SK-N-SH (cell line): ENCODE measurements at regions not wholly inside any gene's neighbourhood (a gene's known extent, or its start where the extent isn't known, plus 50 kb on each side); places are given as distances from the start of the nearest gene placed in this dataset.

Experiments used
- CTCF ChIA-PET: fragments of 300-600, 350-600 bp; formaldehyde crosslinking; extraction: SDS; loops from one replicate; lab custom pipeline; 2021; lab: Yijun Ruan, JAX
- POLR2A ChIA-PET: fragments of 350-600 bp; sonication (Branson Sonifier 250); formaldehyde crosslinking; extraction: SDS; loops from one replicate; lab custom pipeline; 2020; ENCODE audit warnings: antibody characterized with exemption, inconsistent platforms; lab: Yijun Ruan, JAX
- DNase-seq: peaks from one replicate; pipeline ENCODE4 v3.0.0; 2012
- H2AFZ ChIP-seq: fragments of 200-600 bp; sonication (generic); 2 replicates; pipeline ENCODE4 v1.8.1; 2016; ENCODE audit warnings: antibody characterized with exemption, mild to moderate bottlenecking, low read depth
- H3F3A ChIP-seq: fragments of 200-600 bp; sonication (generic); replicated peaks from 2 replicates; pipeline ENCODE3; 2016; ENCODE audit warnings: antibody characterized with exemption, mild to moderate bottlenecking; ENCODE audit not compliant: insufficient read depth
- H3K27ac ChIP-seq, 2 experiments: fragments of 200-500 bp in 1 of 2; fragments of 200-600 bp in 1 of 2; sonication (Bioruptor generic) in 1 of 2; sonication (generic), shearing (Covaris generic) in 1 of 2; 2 replicates each; pipeline versions ENCODE4 v1.5.1 to v1.6.1; 2014 to 2016; ENCODE audit warnings: low read depth in 2 of 2, inconsistent platforms in 1 of 2, low read length in 1 of 2, mild to moderate bottlenecking in 1 of 2, mixed read lengths in 1 of 2
- H3K27me3 ChIP-seq: fragments of 200-600 bp; sonication (generic), shearing (Covaris generic); 2 replicates; pipeline ENCODE4 v1.6.1; 2016; ENCODE audit warnings: mixed run types; ENCODE audit not compliant: insufficient read depth
- H3K36me3 ChIP-seq, 2 experiments: fragments of 200-500 bp in 1 of 2; fragments of 200-600 bp in 1 of 2; sonication (Bioruptor generic) in 1 of 2; sonication (generic) in 1 of 2; replicated peaks in 1 of 2; 2 replicates each; pipeline versions ENCODE3 to v1.5.1; 2014 to 2016; ENCODE audit warnings: low read length in 1 of 2, mild to moderate bottlenecking in 1 of 2; ENCODE audit not compliant: insufficient read depth in 2 of 2, control insufficient read depth in 1 of 2
- H3K4me1 ChIP-seq, 2 experiments: fragments of 200-500 bp in 1 of 2; fragments of 200-600 bp in 1 of 2; sonication (Bioruptor generic) in 1 of 2; sonication (generic), shearing (Covaris generic) in 1 of 2; 2 replicates each; pipeline versions ENCODE4 v1.5.1 to v1.6.1; 2014 to 2016; ENCODE audit warnings: low read depth in 1 of 2, low read length in 1 of 2, mixed run types in 1 of 2; ENCODE audit not compliant: insufficient read depth in 2 of 2, control insufficient read depth in 1 of 2
- H3K4me2 ChIP-seq: fragments of 200-600 bp; sonication (generic), shearing (Covaris generic); 2 replicates; pipeline ENCODE4 v1.6.1; 2017; ENCODE audit warnings: mixed run types
- H3K4me3 ChIP-seq, 2 experiments: fragments of 200-500 bp in 1 of 2; fragments of 200-600 bp in 1 of 2; sonication (Bioruptor generic) in 1 of 2; sonication (generic), shearing (Covaris generic) in 1 of 2; 2 replicates each; pipeline versions ENCODE4 v1.5.1 to v1.8.1; 2014 to 2016; ENCODE audit warnings: low read depth in 2 of 2, inconsistent platforms in 1 of 2, low read length in 1 of 2, mild to moderate bottlenecking in 1 of 2, mixed read lengths in 1 of 2, moderate library complexity in 1 of 2
- H3K79me2 ChIP-seq: fragments of 200-600 bp; sonication (generic); 2 replicates; pipeline ENCODE4 v1.8.1; 2017; ENCODE audit warnings: mild to moderate bottlenecking; ENCODE audit not compliant: insufficient read depth
- H3K9ac ChIP-seq: fragments of 200-600 bp; sonication (generic); 2 replicates; pipeline ENCODE4 v1.6.1; 2017; ENCODE audit warnings: mixed run types
- H3K9me2 ChIP-seq: fragments of 200-600 bp; sonication (generic); 2 replicates; pipeline ENCODE4 v1.6.1; 2017; ENCODE audit warnings: mixed run types
- H3K9me3 ChIP-seq: fragments of 200-600 bp; sonication (generic); 2 replicates; pipeline ENCODE4 v1.6.1; 2017; ENCODE audit warnings: mixed run types, mild to moderate bottlenecking, moderate library complexity
- H4K20me1 ChIP-seq: fragments of 200-600 bp; sonication (generic); 2 replicates; pipeline ENCODE4 v1.6.1; 2017; ENCODE audit warnings: mild to moderate bottlenecking, mixed run types; ENCODE audit not compliant: insufficient read depth
- CHD2 ChIP-seq: fragments of 150-350 bp; IDR thresholded peaks from 2 replicates; pipeline ENCODE4 v1.6.1; 2018; ENCODE audit warnings: low read length; ENCODE audit not compliant: partially characterized antibody
- EP300 ChIP-seq, 2 experiments: IDR thresholded peaks; 2 replicates each; pipeline versions ENCODE4 v1.4.0 to v1.6.1; 2012; ENCODE audit warnings: borderline replicate concordance in 1 of 2, low read depth in 1 of 2, low read length in 1 of 2
- FOXJ3 ChIP-seq: sonication (generic); formaldehyde crosslinking; IDR thresholded peaks from 2 replicates; pipeline ENCODE4 v1.5.1; 2020; ENCODE audit warnings: mild to moderate bottlenecking, missing genetic modification reagents
- FOXM1 ChIP-seq: IDR thresholded peaks from 2 replicates; pipeline ENCODE4 v1.4.0; 2012; ENCODE audit warnings: low read depth, mild to moderate bottlenecking
- GABPA ChIP-seq: IDR thresholded peaks from 2 replicates; pipeline ENCODE4 v1.4.0; 2012; ENCODE audit warnings: low read depth, mild to moderate bottlenecking
- JUND ChIP-seq: IDR thresholded peaks from 2 replicates; pipeline ENCODE4 v1.4.0; 2012
- NFIC ChIP-seq: IDR thresholded peaks from 2 replicates; pipeline ENCODE4 v1.4.0; 2012; ENCODE audit warnings: borderline replicate concordance
- RAD21 ChIP-seq: IDR thresholded peaks from 2 replicates; pipeline ENCODE4 v1.6.1; 2012; ENCODE audit warnings: mild to moderate bottlenecking, low read length
- RCOR1 ChIP-seq: fragments of 150-350 bp; IDR thresholded peaks from 2 replicates; pipeline ENCODE4 v1.6.1; 2017; ENCODE audit warnings: antibody characterized with exemption, low read length
- TAF1 ChIP-seq: IDR thresholded peaks from 2 replicates; pipeline ENCODE4 v1.6.1; 2012; ENCODE audit warnings: low read depth, mild to moderate bottlenecking, low read length, moderate library complexity, borderline replicate concordance
- TF ChIP-seq, protein P1 (sequence below): IDR thresholded peaks from 2 replicates; pipeline ENCODE4 v1.4.0; 2012; ENCODE audit warnings: low read depth, borderline replicate concordance
- TF ChIP-seq, protein P2 (sequence below): IDR thresholded peaks from 2 replicates; pipeline ENCODE4 v1.4.0; 2012; ENCODE audit warnings: low read depth
- TF ChIP-seq, protein P3 (sequence below): fragments of 200-600 bp; sonication (generic); IDR thresholded peaks from 2 replicates; pipeline ENCODE4 v1.6.1; 2017; ENCODE audit warnings: antibody characterized with exemption, mild to moderate bottlenecking, moderate library complexity
- TF ChIP-seq, protein P4 (sequence below): fragments of 150-350 bp; IDR thresholded peaks from 2 replicates; pipeline ENCODE4 v1.6.1; 2016; ENCODE audit warnings: mild to moderate bottlenecking, low read depth, low read length
- TF ChIP-seq, protein P5 (sequence below): IDR thresholded peaks from 2 replicates; pipeline ENCODE4 v1.4.0; 2012; ENCODE audit warnings: low read depth, borderline replicate concordance

DNA sequence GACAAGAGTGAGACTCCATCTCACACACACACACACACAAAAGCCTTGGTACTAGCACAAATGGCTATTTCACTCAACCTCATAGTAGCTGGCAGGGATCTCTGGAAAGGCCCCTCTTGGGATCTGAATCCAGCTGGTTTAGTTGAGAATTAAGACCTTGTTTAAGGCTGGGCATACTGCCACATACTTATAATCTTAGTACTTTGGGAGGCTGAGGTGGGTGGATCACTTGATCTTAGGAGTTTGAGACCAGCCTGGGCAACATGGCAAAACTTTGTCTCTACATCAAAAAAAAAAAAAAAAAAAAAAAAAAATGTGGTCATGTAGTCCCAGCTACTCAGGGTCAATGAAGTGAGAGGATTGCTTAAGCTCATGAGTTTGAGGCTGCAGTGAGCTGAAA, 628.3 kb downstream of the MMUT start:
- no peaks in the 10 kb centered on the region for H3K4me1 ChIP-seq
- CTCF ChIA-PET, result no interaction called here
- DNase-seq, result no peak

More for the DNA sequence above, 628.3 kb downstream of the MMUT start:
- Histone ChIP-seq H3K9ac (no peak overlapping the region), H2AFZ (0 out of 2 replicates have a peak overlapping the region, but pooled peaks have one; percentile 20), H3K79me2 (no peaks in the 10 kb centered on the region), H3K4me3 (no peak overlapping the region), H3K27ac (no peak overlapping the region), H3F3A (no peaks in the 10 kb centered on the region), H3K9me2 (no peaks in the 10 kb centered on the region), H3K27me3 (no peaks in the 10 kb centered on the region), H4K20me1 (no peaks in the 10 kb centered on the region)
- POLR2A ChIA-PET, result no interaction called here
- TF ChIP-seq RCOR1 (no peak), TAF1 (no peak), FOXJ3 (no peak), FOXM1 (no peak), GABPA (no peak), CHD2 (no peak), NFIC (no peak), JUND (no peak), EP300 (IDR thresholded peaks at IDR 0.05; ENCODE audit: borderline replicate concordance in 1 of 2, low read depth in 1 of 2, low read length in 1 of 2) (no peak), RAD21 (no peak)
- TF ChIP-seq, protein P1, sequence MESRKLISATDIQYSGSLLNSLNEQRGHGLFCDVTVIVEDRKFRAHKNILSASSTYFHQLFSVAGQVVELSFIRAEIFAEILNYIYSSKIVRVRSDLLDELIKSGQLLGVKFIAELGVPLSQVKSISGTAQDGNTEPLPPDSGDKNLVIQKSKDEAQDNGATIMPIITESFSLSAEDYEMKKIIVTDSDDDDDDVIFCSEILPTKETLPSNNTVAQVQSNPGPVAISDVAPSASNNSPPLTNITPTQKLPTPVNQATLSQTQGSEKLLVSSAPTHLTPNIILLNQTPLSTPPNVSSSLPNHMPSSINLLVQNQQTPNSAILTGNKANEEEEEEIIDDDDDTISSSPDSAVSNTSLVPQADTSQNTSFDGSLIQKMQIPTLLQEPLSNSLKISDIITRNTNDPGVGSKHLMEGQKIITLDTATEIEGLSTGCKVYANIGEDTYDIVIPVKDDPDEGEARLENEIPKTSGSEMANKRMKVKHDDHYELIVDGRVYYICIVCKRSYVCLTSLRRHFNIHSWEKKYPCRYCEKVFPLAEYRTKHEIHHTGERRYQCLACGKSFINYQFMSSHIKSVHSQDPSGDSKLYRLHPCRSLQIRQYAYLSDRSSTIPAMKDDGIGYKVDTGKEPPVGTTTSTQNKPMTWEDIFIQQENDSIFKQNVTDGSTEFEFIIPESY, result no peak
- TF ChIP-seq, protein P2, sequence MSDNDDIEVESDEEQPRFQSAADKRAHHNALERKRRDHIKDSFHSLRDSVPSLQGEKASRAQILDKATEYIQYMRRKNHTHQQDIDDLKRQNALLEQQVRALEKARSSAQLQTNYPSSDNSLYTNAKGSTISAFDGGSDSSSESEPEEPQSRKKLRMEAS, result no peak
- TF ChIP-seq, protein P3, sequence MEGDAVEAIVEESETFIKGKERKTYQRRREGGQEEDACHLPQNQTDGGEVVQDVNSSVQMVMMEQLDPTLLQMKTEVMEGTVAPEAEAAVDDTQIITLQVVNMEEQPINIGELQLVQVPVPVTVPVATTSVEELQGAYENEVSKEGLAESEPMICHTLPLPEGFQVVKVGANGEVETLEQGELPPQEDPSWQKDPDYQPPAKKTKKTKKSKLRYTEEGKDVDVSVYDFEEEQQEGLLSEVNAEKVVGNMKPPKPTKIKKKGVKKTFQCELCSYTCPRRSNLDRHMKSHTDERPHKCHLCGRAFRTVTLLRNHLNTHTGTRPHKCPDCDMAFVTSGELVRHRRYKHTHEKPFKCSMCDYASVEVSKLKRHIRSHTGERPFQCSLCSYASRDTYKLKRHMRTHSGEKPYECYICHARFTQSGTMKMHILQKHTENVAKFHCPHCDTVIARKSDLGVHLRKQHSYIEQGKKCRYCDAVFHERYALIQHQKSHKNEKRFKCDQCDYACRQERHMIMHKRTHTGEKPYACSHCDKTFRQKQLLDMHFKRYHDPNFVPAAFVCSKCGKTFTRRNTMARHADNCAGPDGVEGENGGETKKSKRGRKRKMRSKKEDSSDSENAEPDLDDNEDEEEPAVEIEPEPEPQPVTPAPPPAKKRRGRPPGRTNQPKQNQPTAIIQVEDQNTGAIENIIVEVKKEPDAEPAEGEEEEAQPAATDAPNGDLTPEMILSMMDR, result no peak
- TF ChIP-seq, protein P4, sequence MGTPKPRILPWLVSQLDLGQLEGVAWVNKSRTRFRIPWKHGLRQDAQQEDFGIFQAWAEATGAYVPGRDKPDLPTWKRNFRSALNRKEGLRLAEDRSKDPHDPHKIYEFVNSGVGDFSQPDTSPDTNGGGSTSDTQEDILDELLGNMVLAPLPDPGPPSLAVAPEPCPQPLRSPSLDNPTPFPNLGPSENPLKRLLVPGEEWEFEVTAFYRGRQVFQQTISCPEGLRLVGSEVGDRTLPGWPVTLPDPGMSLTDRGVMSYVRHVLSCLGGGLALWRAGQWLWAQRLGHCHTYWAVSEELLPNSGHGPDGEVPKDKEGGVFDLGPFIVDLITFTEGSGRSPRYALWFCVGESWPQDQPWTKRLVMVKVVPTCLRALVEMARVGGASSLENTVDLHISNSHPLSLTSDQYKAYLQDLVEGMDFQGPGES, result no peak
- TF ChIP-seq, protein P5, sequence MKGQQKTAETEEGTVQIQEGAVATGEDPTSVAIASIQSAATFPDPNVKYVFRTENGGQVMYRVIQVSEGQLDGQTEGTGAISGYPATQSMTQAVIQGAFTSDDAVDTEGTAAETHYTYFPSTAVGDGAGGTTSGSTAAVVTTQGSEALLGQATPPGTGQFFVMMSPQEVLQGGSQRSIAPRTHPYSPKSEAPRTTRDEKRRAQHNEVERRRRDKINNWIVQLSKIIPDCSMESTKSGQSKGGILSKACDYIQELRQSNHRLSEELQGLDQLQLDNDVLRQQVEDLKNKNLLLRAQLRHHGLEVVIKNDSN, result no peak
- TF ChIP-seq, all 33 proteins: peak for 0
- no peaks in the 10 kb centered on the region for H3K9me3 ChIP-seq
- H3K36me3 ChIP-seq, result no peaks in the 10 kb centered on the region
- H3K4me2 ChIP-seq, result no peak overlapping the region
